BLaER1 treated with 17β-estradiol and CSF1 and Interleukin-3, amounts not matched to agents 10 nM and 100 nM (cell line): ENCODE measurements at regions not wholly inside any gene's neighbourhood (a gene's known extent, or its start where the extent isn't known, plus 50 kb on each side); places are given as distances from the start of the nearest gene placed in this dataset.
A peak's percentile ranks its signal among the peaks of the same experiment; 100 is the strongest.

Experiments
- H3K27ac ChIP-seq, 11 experiments: shearing (Covaris generic); formaldehyde crosslinking; 2 replicates each; pipeline ENCODE4 v1.8.1; 2022
- H3K27me3 ChIP-seq, 11 experiments: shearing (Covaris generic); formaldehyde crosslinking; 2 replicates each; pipeline ENCODE4 v1.8.1; 2022
- H3K36me3 ChIP-seq, 11 experiments: shearing (Covaris generic); formaldehyde crosslinking; 2 replicates each; pipeline ENCODE4 v1.8.1; 2022
- H3K4me1 ChIP-seq, 10 experiments: shearing (Covaris generic); formaldehyde crosslinking; 2 replicates each; pipeline ENCODE4 v1.8.1; 2022
- H3K4me2 ChIP-seq, 11 experiments: shearing (Covaris generic); formaldehyde crosslinking; 2 replicates each; pipeline ENCODE4 v1.8.1; 2022
- H3K4me3 ChIP-seq, 10 experiments: shearing (Covaris generic); formaldehyde crosslinking; 2 replicates each; pipeline ENCODE4 v1.8.1; 2022
- H3K9ac ChIP-seq, 11 experiments: shearing (Covaris generic); formaldehyde crosslinking; 2 replicates each; pipeline ENCODE4 v1.8.1; 2022
- H3K9me3 ChIP-seq, 11 experiments: shearing (Covaris generic); formaldehyde crosslinking; replicated peaks in 1 of 11; 2 replicates each; pipeline ENCODE4 v1.8.1; 2022
- H4K20me1 ChIP-seq, 11 experiments: shearing (Covaris generic); formaldehyde crosslinking; 2 replicates each; pipeline ENCODE4 v1.8.1; 2022
- Cebpa-rat ChIP-seq, 11 experiments: shearing (Covaris generic); IDR thresholded peaks; 2 replicates each; pipeline ENCODE4 v1.8.1; 2022

GRCh38 chr5:125396462-125396861 lies 650.0 kb upstream of the ZNF608 start:
- H3K4me2 ChIP-seq = no peak overlapping the region
- H3K9ac ChIP-seq = no peak overlapping the region
- H3K27me3 ChIP-seq = no peaks in the 10 kb centered on the region
- H3K4me3 ChIP-seq = no peak overlapping the region
- no peaks in the 10 kb centered on the region for H3K4me1 ChIP-seq
- peaks cover 0 to 7% (median 0%) of the 10 kb centered on the region in 11 experiments; a peak in 4 of 22 replicates for H3K9me3 ChIP-seq
- no peaks in the 10 kb centered on the region for H4K20me1 ChIP-seq
- H3K36me3 ChIP-seq = no peaks in the 10 kb centered on the region
- TF ChIP-seq Cebpa-rat (IDR thresholded peaks at IDR 0.05) = no peak
- no peak overlapping the region for H3K27ac ChIP-seq

- H4K20me1 ChIP-seq = no peaks in the 10 kb centered on the region
- H3K9ac ChIP-seq = no peak overlapping the region
- no peak overlapping the region for H3K4me3 ChIP-seq
- no peaks in the 10 kb centered on the region for H3K4me1 ChIP-seq
- H3K36me3 ChIP-seq = no peaks in the 10 kb centered on the region
- no peaks in the 10 kb centered on the region for H3K27me3 ChIP-seq
- H3K9me3 ChIP-seq = peaks cover 0 to 7% (median 0%) of the 10 kb centered on the region in 11 experiments; a peak in 4 of 22 replicates
- no peak for TF ChIP-seq Cebpa-rat (IDR thresholded peaks at IDR 0.05)
- no peak overlapping the region for H3K27ac ChIP-seq
- H3K4me2 ChIP-seq = no peak overlapping the region
Observed at GRCh38 chr5:125398466-125398865, 652.0 kb upstream of the ZNF608 start.

GRCh38 chr5:125399885-125400284 lies 653.4 kb upstream of the ZNF608 start:
- H3K4me1 ChIP-seq = no peaks in the 10 kb centered on the region
- H3K4me2 ChIP-seq = no peak overlapping the region
- no peak overlapping the region for H3K27ac ChIP-seq
- no peaks in the 10 kb centered on the region for H4K20me1 ChIP-seq
- H3K4me3 ChIP-seq = no peak overlapping the region
- no peak for TF ChIP-seq Cebpa-rat (IDR thresholded peaks at IDR 0.05)
- no peaks in the 10 kb centered on the region for H3K36me3 ChIP-seq
- peaks cover 0 to 10% (median 4%) of the 10 kb centered on the region in 11 experiments; a peak in 10 of 22 replicates for H3K9me3 ChIP-seq
- no peak overlapping the region for H3K9ac ChIP-seq
- no peaks in the 10 kb centered on the region for H3K27me3 ChIP-seq

GRCh38 chr5:125401724-125402622 lies 655.5 kb upstream of the ZNF608 start:
- H3K27ac ChIP-seq = no peak overlapping the region

GRCh38 chr5:125402787-125403186 lies 656.3 kb upstream of the ZNF608 start:
- H3K9me3 ChIP-seq = peaks cover 5 to 26% (median 12%) of the 10 kb centered on the region in 11 experiments; a peak in 17 of 22 replicates

More at GRCh38 chr5:125401724-125402622, 655.5 kb upstream of the ZNF608 start:
- H3K9ac ChIP-seq = no peak overlapping the region
- H3K36me3 ChIP-seq = no peaks in the 10 kb centered on the region
- H3K4me1 ChIP-seq = no peaks in the 10 kb centered on the region
- no peak for TF ChIP-seq Cebpa-rat (IDR thresholded peaks at IDR 0.05)
- no peaks in the 10 kb centered on the region for H4K20me1 ChIP-seq
- H3K27me3 ChIP-seq = no peaks in the 10 kb centered on the region
- H3K9me3 ChIP-seq = peaks cover 5 to 24% (median 12%) of the 10 kb centered on the region in 11 experiments; a peak in 17 of 22 replicates
- no peak overlapping the region for H3K4me3 ChIP-seq
- H3K4me2 ChIP-seq = no peak overlapping the region

GRCh38 chr5:125404056-125404455 lies 657.6 kb upstream of the ZNF608 start:
- Histone ChIP-seq H3K27ac (no peak overlapping the region), H3K4me1 (peaks cover 6 to 10% (median 8%) of the 10 kb centered on the region in 10 experiments; a peak in 13 of 20 replicates), H3K4me3 (no peak overlapping the region), H4K20me1 (no peaks in the 10 kb centered on the region), H3K9me3 (peaks cover 5 to 26% (median 12%) of the 10 kb centered on the region in 11 experiments; a peak in 17 of 22 replicates), H3K4me2 (no peak overlapping the region), H3K9ac (no peak overlapping the region), H3K36me3 (no peaks in the 10 kb centered on the region), H3K27me3 (no peaks in the 10 kb centered on the region)
- TF ChIP-seq Cebpa-rat (IDR thresholded peaks at IDR 0.05) = no peak

More at GRCh38 chr5:125402787-125403186, 656.3 kb upstream of the ZNF608 start:
- Histone ChIP-seq H3K4me1 (no peaks in the 10 kb centered on the region), H3K4me3 (no peak overlapping the region), H3K9ac (no peak overlapping the region), H4K20me1 (no peaks in the 10 kb centered on the region), H3K4me2 (no peak overlapping the region), H3K36me3 (no peaks in the 10 kb centered on the region), H3K27me3 (no peaks in the 10 kb centered on the region), H3K27ac (no peak overlapping the region)
- no peak for TF ChIP-seq Cebpa-rat (IDR thresholded peaks at IDR 0.05)

GRCh38 chr5:125408448-125409233 lies 662.2 kb upstream of the ZNF608 start:
- no peak for TF ChIP-seq Cebpa-rat (IDR thresholded peaks at IDR 0.05)
- Histone ChIP-seq H3K9me3 (peaks cover 5 to 26% (median 12%) of the 10 kb centered on the region in 11 experiments; a peak in 17 of 22 replicates), H3K4me3 (no peak overlapping the region), H3K4me1 (peaks cover 24 to 37% (median 33%) of the 10 kb centered on the region in 10 experiments), H4K20me1 (no peaks in the 10 kb centered on the region), H3K27ac (no peak overlapping the region), H3K36me3 (no peaks in the 10 kb centered on the region), H3K27me3 (no peaks in the 10 kb centered on the region), H3K9ac (no peak overlapping the region), H3K4me2 (peak overlapping the region in 9 of 11 experiments; percentile 3 to 67 (median 17); a peak in 14 of 22 replicates)

GRCh38 chr5:125409234-125409860 lies 662.9 kb upstream of the ZNF608 start:
- TF ChIP-seq Cebpa-rat (IDR thresholded peaks at IDR 0.05) = no peak
- H3K4me2 ChIP-seq = peak overlapping the region in 8 of 11 experiments; percentile 3 to 67 (median 27); a peak in 9 of 22 replicates
- no peak overlapping the region for H3K27ac ChIP-seq
- H4K20me1 ChIP-seq = no peaks in the 10 kb centered on the region
- peaks cover 5 to 26% (median 12%) of the 10 kb centered on the region in 11 experiments; a peak in 17 of 22 replicates for H3K9me3 ChIP-seq
- H3K4me1 ChIP-seq = peaks cover 24 to 37% (median 33%) of the 10 kb centered on the region in 10 experiments
- no peak overlapping the region for H3K9ac ChIP-seq
- H3K36me3 ChIP-seq = no peaks in the 10 kb centered on the region
- H3K27me3 ChIP-seq = no peaks in the 10 kb centered on the region
- no peak overlapping the region for H3K4me3 ChIP-seq
